ENCODE measurements at regions not wholly inside any gene's neighbourhood (a gene's known extent, or its start where the extent isn't known, plus 50 kb on each side); places are given as distances from the start of the nearest gene placed in this dataset.

DNA sequence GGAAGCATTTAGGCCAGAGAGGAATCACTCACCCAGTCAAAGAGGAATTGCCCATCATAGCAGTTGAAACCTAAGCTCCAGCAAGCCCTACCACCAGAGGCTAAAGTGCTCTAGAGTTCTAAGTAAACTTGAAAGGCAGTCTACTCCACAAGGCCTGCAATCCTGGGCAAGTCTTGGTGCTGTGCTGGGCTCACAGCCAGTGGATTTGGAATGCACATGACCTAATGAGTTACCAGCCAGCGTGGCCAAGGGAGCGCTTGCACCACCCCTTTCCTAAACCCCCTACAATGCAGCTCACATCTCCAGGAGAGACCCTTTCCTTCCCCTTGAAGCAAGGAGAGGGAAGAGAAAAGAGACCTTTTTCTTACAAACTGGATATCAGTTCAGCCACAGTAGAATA lies 445.7 kb downstream of the GASK1B start:
- Histone ChIP-seq H3K79me2 (ENCODE audit: low read length) (no peaks in the 10 kb centered on the region), H3K4me3 (ENCODE audit: low read length) (no peak overlapping the region), H3K27ac (ENCODE audit: low read length) (no peak overlapping the region), H3K9me2 (replicated peaks; ENCODE audit: low read length) (no peaks in the 10 kb centered on the region), H3K9ac (ENCODE audit: low read length) (no peak overlapping the region), H3K27me3 (ENCODE audit: low read length) (no peaks in the 10 kb centered on the region), H3K4me1 (ENCODE audit: insufficient read depth, low read length) (no peaks in the 10 kb centered on the region), H3K36me3 (ENCODE audit: low read depth, low read length) (no peaks in the 10 kb centered on the region), H3K9me3 (ENCODE audit: low read length) (no peaks in the 10 kb centered on the region), H3F3A (ENCODE audit: low read length, unreplicated experiment) (no peaks in the 10 kb centered on the region), H2AFZ (ENCODE audit: low read length) (no peak overlapping the region), H3K4me2 (ENCODE audit: low read length) (no peak overlapping the region), H4K20me1 (ENCODE audit: low read length) (no peaks in the 10 kb centered on the region)
- DNase-seq (no peak), ATAC-seq (no peak)
- TF ChIP-seq, protein P1, sequence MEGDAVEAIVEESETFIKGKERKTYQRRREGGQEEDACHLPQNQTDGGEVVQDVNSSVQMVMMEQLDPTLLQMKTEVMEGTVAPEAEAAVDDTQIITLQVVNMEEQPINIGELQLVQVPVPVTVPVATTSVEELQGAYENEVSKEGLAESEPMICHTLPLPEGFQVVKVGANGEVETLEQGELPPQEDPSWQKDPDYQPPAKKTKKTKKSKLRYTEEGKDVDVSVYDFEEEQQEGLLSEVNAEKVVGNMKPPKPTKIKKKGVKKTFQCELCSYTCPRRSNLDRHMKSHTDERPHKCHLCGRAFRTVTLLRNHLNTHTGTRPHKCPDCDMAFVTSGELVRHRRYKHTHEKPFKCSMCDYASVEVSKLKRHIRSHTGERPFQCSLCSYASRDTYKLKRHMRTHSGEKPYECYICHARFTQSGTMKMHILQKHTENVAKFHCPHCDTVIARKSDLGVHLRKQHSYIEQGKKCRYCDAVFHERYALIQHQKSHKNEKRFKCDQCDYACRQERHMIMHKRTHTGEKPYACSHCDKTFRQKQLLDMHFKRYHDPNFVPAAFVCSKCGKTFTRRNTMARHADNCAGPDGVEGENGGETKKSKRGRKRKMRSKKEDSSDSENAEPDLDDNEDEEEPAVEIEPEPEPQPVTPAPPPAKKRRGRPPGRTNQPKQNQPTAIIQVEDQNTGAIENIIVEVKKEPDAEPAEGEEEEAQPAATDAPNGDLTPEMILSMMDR (conservative IDR thresholded peaks at IDR 0.05; ENCODE audit: low read depth, low read length), result no peak
- no peak for TF ChIP-seq EZH2phosphoT487 (IDR thresholded peaks at IDR 0.05; ENCODE audit: borderline replicate concordance, low read length)
- no peak for TF ChIP-seq EZH2 (IDR thresholded peaks at IDR 0.05; ENCODE audit: low read length, unreplicated experiment)
- intact Hi-C loops (cut with micrococcal nuclease), result no loop called here
- ChIA-PET CTCF (no interaction called here), POLR2A (ENCODE audit: unreplicated experiment) (no interaction called here)
- no TSS peak for BruUV-seq (replicated peaks)

DNA sequence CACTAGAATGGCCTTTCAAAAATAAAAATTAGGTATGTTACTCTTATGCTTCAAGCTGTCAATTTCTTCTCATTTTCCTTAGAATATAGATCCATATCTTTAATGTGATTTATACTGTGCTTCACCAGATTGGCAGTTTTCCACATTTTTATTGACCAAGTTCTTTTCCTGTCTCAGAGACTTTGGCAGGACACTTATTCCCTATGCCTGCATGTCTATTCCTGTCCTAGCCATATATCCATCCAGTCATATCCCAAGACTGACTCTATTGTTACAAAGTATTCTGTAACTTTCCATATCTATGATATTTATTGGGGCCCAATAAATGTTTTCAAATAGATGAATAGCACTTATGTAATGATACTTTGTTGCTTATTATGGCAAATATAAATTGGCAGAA lies 450.7 kb downstream of the GASK1B start:
- H3K9ac ChIP-seq (ENCODE audit: low read length), result no peak overlapping the region
- POLR2A ChIA-PET (ENCODE audit: unreplicated experiment), result no interaction called here
- no peaks in the 10 kb centered on the region for H4K20me1 ChIP-seq (ENCODE audit: low read length)
- H3F3A ChIP-seq (ENCODE audit: low read length, unreplicated experiment), result no peaks in the 10 kb centered on the region
- TF ChIP-seq EZH2 (IDR thresholded peaks at IDR 0.05; ENCODE audit: low read length, unreplicated experiment), result no peak
- TF ChIP-seq EZH2phosphoT487 (IDR thresholded peaks at IDR 0.05; ENCODE audit: borderline replicate concordance, low read length), result no peak
- TF ChIP-seq, protein P1 (conservative IDR thresholded peaks at IDR 0.05; ENCODE audit: low read depth, low read length), result no peak
- H3K9me2 ChIP-seq (replicated peaks; ENCODE audit: low read length), result no peaks in the 10 kb centered on the region
- no peaks in the 10 kb centered on the region for H3K9me3 ChIP-seq (ENCODE audit: low read length)
- H2AFZ ChIP-seq (ENCODE audit: low read length), result no peak overlapping the region
- no peaks in the 10 kb centered on the region for H3K36me3 ChIP-seq (ENCODE audit: low read depth, low read length)
- no peaks in the 10 kb centered on the region for H3K4me1 ChIP-seq (ENCODE audit: insufficient read depth, low read length)
- BruUV-seq (replicated peaks), result no TSS peak
- no peaks in the 10 kb centered on the region for H3K27me3 ChIP-seq (ENCODE audit: low read length)
- ATAC-seq (no peak), DNase-seq (no peak)
- no peak overlapping the region for H3K27ac ChIP-seq (ENCODE audit: low read length)
- no peak overlapping the region for H3K4me3 ChIP-seq (ENCODE audit: low read length)
- CTCF ChIA-PET, result no interaction called here
- no peak overlapping the region for H3K4me2 ChIP-seq (ENCODE audit: low read length)
- no peaks in the 10 kb centered on the region for H3K79me2 ChIP-seq (ENCODE audit: low read length)
- intact Hi-C loops (cut with micrococcal nuclease), result no loop called here

- Histone ChIP-seq H3K9me2 (replicated peaks; ENCODE audit: low read length) (no peaks in the 10 kb centered on the region), H3K36me3 (ENCODE audit: low read depth, low read length) (no peaks in the 10 kb centered on the region), H3K4me2 (ENCODE audit: low read length) (no peak overlapping the region), H3K79me2 (ENCODE audit: low read length) (no peaks in the 10 kb centered on the region), H3F3A (ENCODE audit: low read length, unreplicated experiment) (no peaks in the 10 kb centered on the region), H3K27ac (ENCODE audit: low read length) (no peak overlapping the region), H3K4me3 (ENCODE audit: low read length) (no peak overlapping the region), H3K9me3 (ENCODE audit: low read length) (no peaks in the 10 kb centered on the region), H3K27me3 (ENCODE audit: low read length) (no peaks in the 10 kb centered on the region), H3K4me1 (ENCODE audit: insufficient read depth, low read length) (no peaks in the 10 kb centered on the region), H2AFZ (ENCODE audit: low read length) (no peak overlapping the region), H4K20me1 (ENCODE audit: low read length) (no peaks in the 10 kb centered on the region), H3K9ac (ENCODE audit: low read length) (no peak overlapping the region)
- intact Hi-C loops (cut with micrococcal nuclease), result no loop called here
- no TSS peak for BruUV-seq (replicated peaks)
- peak; percentile 73 for ATAC-seq
- ChIA-PET POLR2A (ENCODE audit: unreplicated experiment) (no interaction called here), CTCF (no interaction called here)
- peak; percentile 39 for DNase-seq
- TF ChIP-seq EZH2 (IDR thresholded peaks at IDR 0.05; ENCODE audit: low read length, unreplicated experiment) (no peak), EZH2phosphoT487 (IDR thresholded peaks at IDR 0.05; ENCODE audit: borderline replicate concordance, low read length) (no peak)
- TF ChIP-seq, protein P1 (conservative IDR thresholded peaks at IDR 0.05; ENCODE audit: low read depth, low read length), result no peak
Observed at GRCh38 chr4:157713342-157713741, 459.5 kb downstream of the GASK1B start.
